ENCODE measurements at regions not wholly inside any gene's neighbourhood (a gene's known extent, or its start where the extent isn't known, plus 50 kb on each side); places are given as distances from the start of the nearest gene placed in this dataset.

DNA sequence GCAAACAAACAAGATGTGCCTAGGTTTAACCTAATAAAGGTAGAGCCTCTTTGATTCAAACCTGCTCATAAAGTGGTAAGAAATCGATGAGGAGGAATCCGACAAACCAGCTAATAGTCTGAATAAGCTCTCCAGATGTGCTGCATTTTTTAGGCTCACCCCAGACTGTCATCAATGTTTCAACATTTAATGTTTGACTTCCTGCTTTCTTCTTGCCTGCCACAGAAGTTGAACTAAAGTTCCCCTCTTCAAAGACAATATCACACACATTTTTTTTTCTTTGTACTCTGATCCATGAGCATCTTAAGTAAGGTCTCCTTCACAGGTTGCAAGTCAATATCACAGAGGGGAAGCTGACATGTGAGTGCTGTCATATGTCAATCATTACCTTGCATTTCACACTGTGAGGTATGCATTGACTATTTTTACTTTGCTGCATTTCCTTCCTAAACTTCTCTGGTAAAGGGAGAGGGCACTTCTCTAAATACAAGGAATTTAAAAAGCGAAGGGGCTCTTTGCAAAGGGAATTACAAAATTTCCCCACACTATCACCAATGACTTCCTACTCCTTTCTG lies 172.3 kb upstream of the MCTP2 start:
- TF ChIP-seq ZFX (IDR thresholded peaks at IDR 0.05) = no peak
- TF ChIP-seq, protein P1, sequence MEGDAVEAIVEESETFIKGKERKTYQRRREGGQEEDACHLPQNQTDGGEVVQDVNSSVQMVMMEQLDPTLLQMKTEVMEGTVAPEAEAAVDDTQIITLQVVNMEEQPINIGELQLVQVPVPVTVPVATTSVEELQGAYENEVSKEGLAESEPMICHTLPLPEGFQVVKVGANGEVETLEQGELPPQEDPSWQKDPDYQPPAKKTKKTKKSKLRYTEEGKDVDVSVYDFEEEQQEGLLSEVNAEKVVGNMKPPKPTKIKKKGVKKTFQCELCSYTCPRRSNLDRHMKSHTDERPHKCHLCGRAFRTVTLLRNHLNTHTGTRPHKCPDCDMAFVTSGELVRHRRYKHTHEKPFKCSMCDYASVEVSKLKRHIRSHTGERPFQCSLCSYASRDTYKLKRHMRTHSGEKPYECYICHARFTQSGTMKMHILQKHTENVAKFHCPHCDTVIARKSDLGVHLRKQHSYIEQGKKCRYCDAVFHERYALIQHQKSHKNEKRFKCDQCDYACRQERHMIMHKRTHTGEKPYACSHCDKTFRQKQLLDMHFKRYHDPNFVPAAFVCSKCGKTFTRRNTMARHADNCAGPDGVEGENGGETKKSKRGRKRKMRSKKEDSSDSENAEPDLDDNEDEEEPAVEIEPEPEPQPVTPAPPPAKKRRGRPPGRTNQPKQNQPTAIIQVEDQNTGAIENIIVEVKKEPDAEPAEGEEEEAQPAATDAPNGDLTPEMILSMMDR (conservative IDR thresholded peaks at IDR 0.05) = no peak

All from C4-2B (cell line).